ENCODE measurements at regions not wholly inside any gene's neighbourhood (a gene's known extent, or its start where the extent isn't known, plus 50 kb on each side); places are given as distances from the start of the nearest gene placed in this dataset.

DNA sequence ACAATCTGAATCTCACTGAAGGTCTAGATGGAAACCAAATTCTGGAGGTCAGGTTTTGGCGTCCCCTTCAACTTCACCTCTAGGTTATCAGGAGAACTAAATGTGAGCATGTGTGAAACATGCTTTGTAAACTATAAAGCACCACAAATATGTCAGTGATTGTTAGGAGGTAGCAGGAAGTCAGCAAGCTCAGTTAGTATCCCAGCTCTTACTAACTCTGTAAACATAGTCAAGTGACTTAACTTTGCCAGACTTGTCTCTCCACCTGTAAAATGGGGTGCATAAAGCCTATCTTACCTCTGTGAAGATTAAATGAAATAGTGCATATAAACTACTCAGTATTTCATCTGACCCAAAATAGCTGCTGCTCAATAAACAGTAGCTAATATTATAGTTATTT, 121.5 kb downstream of the INSIG2 start:
- peaks cover 4 to 9% of the 10 kb centered on the region in 2 experiments for H3K27me3 ChIP-seq (ENCODE audit: control insufficient read depth in 1 of 2, insufficient read depth in 1 of 2, low read length in 2 of 2)
- no peak overlapping the region for H3K4ac ChIP-seq (ENCODE audit: low read depth in 1 of 2, low read length in 2 of 2)
- no peak overlapping the region for H2BK12ac ChIP-seq (ENCODE audit: low read length in 2 of 2)
- no peak overlapping the region for H2BK5ac ChIP-seq (ENCODE audit: low read depth, low read length, poor library complexity, severe bottlenecking)
- H4K8ac ChIP-seq (ENCODE audit: low read length) = no peak overlapping the region
- H3K4me1 ChIP-seq (ENCODE audit: control insufficient read depth, insufficient read depth, low read depth, low read length) = no peaks in the 10 kb centered on the region
- no peak overlapping the region for H2AFZ ChIP-seq (ENCODE audit: low read depth, low read length)
- H3K9ac ChIP-seq (ENCODE audit: low read length) = no peak overlapping the region
- no peak overlapping the region for H3K23ac ChIP-seq (ENCODE audit: low read length in 2 of 2)
- H3K4me3 ChIP-seq (ENCODE audit: insufficient read depth in 1 of 2, low read depth in 1 of 2, low read length in 2 of 2) = no peak overlapping the region
- no peak overlapping the region for H3K4me2 ChIP-seq (ENCODE audit: low read length, poor library complexity, severe bottlenecking)
- DNase-seq = no peak
- H3K9me3 ChIP-seq (ENCODE audit: control insufficient read depth, low read length) = no peaks in the 10 kb centered on the region
- H3K14ac ChIP-seq (ENCODE audit: low read length in 2 of 2) = no peak overlapping the region
- H4K91ac ChIP-seq (ENCODE audit: low read length) = no peak overlapping the region
- no peak overlapping the region for H3K27ac ChIP-seq (ENCODE audit: low read length, poor library complexity, severe bottlenecking)
- no peaks in the 10 kb centered on the region for H3K79me1 ChIP-seq (replicated peaks; ENCODE audit: low read length, poor library complexity, severe bottlenecking)
- no peak overlapping the region for H3K18ac ChIP-seq (ENCODE audit: low read depth in 1 of 2, low read length in 2 of 2)
- WGBS = no CpG with 5 or more reads among the region's 1 CpG
- H3K36me3 ChIP-seq (ENCODE audit: control insufficient read depth in 1 of 2, insufficient read depth in 2 of 2, low read depth in 1 of 2, low read length in 2 of 2) = no peaks in the 10 kb centered on the region
- H2AK5ac ChIP-seq (ENCODE audit: low read length, severe bottlenecking) = no peak overlapping the region
- H2BK120ac ChIP-seq (ENCODE audit: low read depth, low read length) = no peak overlapping the region
- H2BK15ac ChIP-seq (ENCODE audit: low read depth, poor library complexity, severe bottlenecking) = no peak overlapping the region

DNA sequence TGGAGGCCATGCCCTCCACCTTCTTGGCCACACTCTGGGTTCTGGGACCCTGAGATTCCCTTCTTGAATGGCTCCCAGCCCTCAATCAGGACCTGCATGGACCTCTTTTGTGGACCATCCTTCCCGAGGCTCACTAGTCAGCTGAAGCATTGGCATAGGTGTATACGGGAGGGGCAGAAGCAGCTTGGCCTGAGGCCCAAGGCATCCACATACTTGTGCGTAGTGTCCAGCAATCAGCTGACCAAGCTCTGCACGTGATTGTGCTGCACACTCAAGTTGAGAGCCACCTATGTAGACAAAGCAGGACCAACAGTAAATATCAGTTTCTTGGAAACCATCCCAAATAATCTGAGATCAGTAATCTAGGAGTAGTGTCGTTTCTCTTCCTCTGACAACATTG, 119.6 kb downstream of the INSIG2 start:
- 69% methylated on average over 5 of the region's 5 CpGs for WGBS
- no peak overlapping the region for H4K8ac ChIP-seq (ENCODE audit: low read length)
- no peak overlapping the region for H2AFZ ChIP-seq (ENCODE audit: low read depth, low read length)
- no peak overlapping the region for H3K4me3 ChIP-seq (ENCODE audit: insufficient read depth in 1 of 2, low read depth in 1 of 2, low read length in 2 of 2)
- H3K4me1 ChIP-seq (ENCODE audit: control insufficient read depth, insufficient read depth, low read depth, low read length) = no peaks in the 10 kb centered on the region
- H2BK15ac ChIP-seq (ENCODE audit: low read depth, poor library complexity, severe bottlenecking) = no peak overlapping the region
- no peak overlapping the region for H3K18ac ChIP-seq (ENCODE audit: low read depth in 1 of 2, low read length in 2 of 2)
- H4K91ac ChIP-seq (ENCODE audit: low read length) = peak overlapping the region; percentile 3
- no peak overlapping the region for H3K27ac ChIP-seq (ENCODE audit: low read length, poor library complexity, severe bottlenecking)
- no peak overlapping the region for H2BK12ac ChIP-seq (ENCODE audit: low read length in 2 of 2)
- no peaks in the 10 kb centered on the region for H3K79me1 ChIP-seq (replicated peaks; ENCODE audit: low read length, poor library complexity, severe bottlenecking)
- no peaks in the 10 kb centered on the region for H3K9me3 ChIP-seq (ENCODE audit: control insufficient read depth, low read length)
- H3K9ac ChIP-seq (ENCODE audit: low read length) = no peak overlapping the region
- H2AK5ac ChIP-seq (ENCODE audit: low read length, severe bottlenecking) = no peak overlapping the region
- H3K36me3 ChIP-seq (ENCODE audit: control insufficient read depth in 1 of 2, insufficient read depth in 2 of 2, low read depth in 1 of 2, low read length in 2 of 2) = no peaks in the 10 kb centered on the region
- no peak for DNase-seq
- H2BK5ac ChIP-seq (ENCODE audit: low read depth, low read length, poor library complexity, severe bottlenecking) = no peak overlapping the region
- no peak overlapping the region for H3K4me2 ChIP-seq (ENCODE audit: low read length, poor library complexity, severe bottlenecking)
- no peak overlapping the region for H3K14ac ChIP-seq (ENCODE audit: low read length in 2 of 2)
- H3K27me3 ChIP-seq (ENCODE audit: control insufficient read depth in 1 of 2, insufficient read depth in 1 of 2, low read length in 2 of 2) = peaks cover 9 to 18% of the 10 kb centered on the region in 2 experiments
- H2BK120ac ChIP-seq (ENCODE audit: low read depth, low read length) = no peak overlapping the region
- no peak overlapping the region for H3K4ac ChIP-seq (ENCODE audit: low read depth in 1 of 2, low read length in 2 of 2)
- H3K23ac ChIP-seq (ENCODE audit: low read length in 2 of 2) = no peak overlapping the region

DNA sequence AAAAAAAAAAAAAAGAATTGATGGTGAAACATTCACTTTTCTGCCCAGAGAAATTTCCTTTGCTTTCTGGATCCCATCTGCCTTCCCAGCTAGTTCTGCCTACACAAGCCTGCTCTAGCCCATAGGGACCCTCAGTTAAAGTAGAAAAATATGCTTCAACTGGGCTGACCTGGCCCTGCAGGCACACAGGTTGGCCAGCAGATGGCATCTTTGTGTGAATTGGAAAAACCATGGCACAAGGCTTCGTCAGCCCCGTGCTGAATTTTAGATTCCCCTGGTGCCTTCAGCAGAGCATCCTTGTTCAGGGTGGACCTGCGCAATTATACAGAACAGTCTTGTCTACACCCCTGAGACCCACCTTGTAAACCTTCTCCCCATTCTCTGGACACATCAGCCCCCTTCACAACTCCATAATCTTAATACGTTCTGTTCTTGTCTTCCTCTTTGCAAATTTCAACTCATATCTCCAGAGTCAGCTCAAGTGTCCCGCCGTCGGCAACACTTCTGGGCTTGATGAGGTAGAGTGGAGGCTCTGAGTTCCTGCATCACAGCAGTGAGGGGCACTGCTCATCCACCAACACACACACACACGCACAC, 114.5 kb downstream of the INSIG2 start:
- no peak overlapping the region for H3K23ac ChIP-seq (ENCODE audit: low read length in 2 of 2)
- DNase-seq = peak; percentile 43
- peaks cover 8 to 28% of the 10 kb centered on the region in 2 experiments for H3K27me3 ChIP-seq (ENCODE audit: control insufficient read depth in 1 of 2, insufficient read depth in 1 of 2, low read length in 2 of 2)
- WGBS = 59% methylated on average over 8 of the region's 8 CpGs
- H3K18ac ChIP-seq (ENCODE audit: low read depth in 1 of 2, low read length in 2 of 2) = no peak overlapping the region
- no peak overlapping the region for H3K4ac ChIP-seq (ENCODE audit: low read depth in 1 of 2, low read length in 2 of 2)
- no peak overlapping the region for H2BK12ac ChIP-seq (ENCODE audit: low read length in 2 of 2)
- H3K4me3 ChIP-seq (ENCODE audit: insufficient read depth in 1 of 2, low read depth in 1 of 2, low read length in 2 of 2) = no peak overlapping the region
- H3K4me2 ChIP-seq (ENCODE audit: low read length, poor library complexity, severe bottlenecking) = no peak overlapping the region
- no peak overlapping the region for H2AK5ac ChIP-seq (ENCODE audit: low read length, severe bottlenecking)
- no peak overlapping the region for H3K27ac ChIP-seq (ENCODE audit: low read length, poor library complexity, severe bottlenecking)
- no peaks in the 10 kb centered on the region for H3K36me3 ChIP-seq (ENCODE audit: control insufficient read depth in 1 of 2, insufficient read depth in 2 of 2, low read depth in 1 of 2, low read length in 2 of 2)
- H3K4me1 ChIP-seq (ENCODE audit: control insufficient read depth, insufficient read depth, low read depth, low read length) = no peaks in the 10 kb centered on the region
- H3K79me1 ChIP-seq (replicated peaks; ENCODE audit: low read length, poor library complexity, severe bottlenecking) = no peaks in the 10 kb centered on the region
- no peak overlapping the region for H3K14ac ChIP-seq (ENCODE audit: low read length in 2 of 2)
- no peak overlapping the region for H4K8ac ChIP-seq (ENCODE audit: low read length)
- no peak overlapping the region for H2BK120ac ChIP-seq (ENCODE audit: low read depth, low read length)
- no peak overlapping the region for H4K91ac ChIP-seq (ENCODE audit: low read length)
- no peak overlapping the region for H3K9ac ChIP-seq (ENCODE audit: low read length)
- H2BK5ac ChIP-seq (ENCODE audit: low read depth, low read length, poor library complexity, severe bottlenecking) = no peak overlapping the region
- no peak overlapping the region for H2AFZ ChIP-seq (ENCODE audit: low read depth, low read length)
- H2BK15ac ChIP-seq (ENCODE audit: low read depth, poor library complexity, severe bottlenecking) = no peak overlapping the region
- no peaks in the 10 kb centered on the region for H3K9me3 ChIP-seq (ENCODE audit: control insufficient read depth, low read length)

DNA sequence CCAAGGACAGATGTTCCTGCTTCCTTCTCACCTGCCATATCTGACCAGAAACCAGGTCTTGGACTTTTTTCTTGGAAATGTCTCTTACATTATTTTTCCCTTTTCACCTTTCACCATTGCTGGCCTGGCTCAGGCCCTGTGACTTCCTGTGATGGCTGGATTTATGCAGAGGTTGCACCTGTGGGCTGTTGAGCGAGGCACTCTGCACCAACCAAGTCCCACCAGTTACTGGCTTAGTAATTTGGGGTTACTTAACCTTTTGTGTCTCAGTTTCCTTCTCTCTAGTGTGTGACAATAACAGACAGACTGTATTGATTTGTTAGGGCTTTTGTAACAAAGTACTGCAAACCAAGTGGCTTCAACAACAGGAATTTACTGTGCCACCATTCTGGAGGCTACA, 110.0 kb downstream of the INSIG2 start:
- H3K9me3 ChIP-seq (ENCODE audit: control insufficient read depth, low read length) = no peaks in the 10 kb centered on the region
- no peak overlapping the region for H2BK5ac ChIP-seq (ENCODE audit: low read depth, low read length, poor library complexity, severe bottlenecking)
- no peak overlapping the region for H3K23ac ChIP-seq (ENCODE audit: low read length in 2 of 2)
- H2AK5ac ChIP-seq (ENCODE audit: low read length, severe bottlenecking) = no peak overlapping the region
- no peak overlapping the region for H3K18ac ChIP-seq (ENCODE audit: low read depth in 1 of 2, low read length in 2 of 2)
- H3K4ac ChIP-seq (ENCODE audit: low read depth in 1 of 2, low read length in 2 of 2) = no peak overlapping the region
- peaks cover 5 to 12% of the 10 kb centered on the region in 2 experiments for H3K27me3 ChIP-seq (ENCODE audit: control insufficient read depth in 1 of 2, insufficient read depth in 1 of 2, low read length in 2 of 2)
- no peak overlapping the region for H3K14ac ChIP-seq (ENCODE audit: low read length in 2 of 2)
- H3K79me1 ChIP-seq (replicated peaks; ENCODE audit: low read length, poor library complexity, severe bottlenecking) = no peaks in the 10 kb centered on the region
- H3K4me2 ChIP-seq (ENCODE audit: low read length, poor library complexity, severe bottlenecking) = no peak overlapping the region
- no peak for DNase-seq
- WGBS = 100% methylated on average over 1 of the region's 1 CpG
- no peak overlapping the region for H2BK15ac ChIP-seq (ENCODE audit: low read depth, poor library complexity, severe bottlenecking)
- no peaks in the 10 kb centered on the region for H3K4me1 ChIP-seq (ENCODE audit: control insufficient read depth, insufficient read depth, low read depth, low read length)
- H3K9ac ChIP-seq (ENCODE audit: low read length) = no peak overlapping the region
- H2BK120ac ChIP-seq (ENCODE audit: low read depth, low read length) = no peak overlapping the region
- H3K36me3 ChIP-seq (ENCODE audit: control insufficient read depth in 1 of 2, insufficient read depth in 2 of 2, low read depth in 1 of 2, low read length in 2 of 2) = no peaks in the 10 kb centered on the region
- H3K27ac ChIP-seq (ENCODE audit: low read length, poor library complexity, severe bottlenecking) = no peak overlapping the region
- no peak overlapping the region for H2BK12ac ChIP-seq (ENCODE audit: low read length in 2 of 2)
- H3K4me3 ChIP-seq (ENCODE audit: insufficient read depth in 1 of 2, low read depth in 1 of 2, low read length in 2 of 2) = no peak overlapping the region
- H4K91ac ChIP-seq (ENCODE audit: low read length) = no peak overlapping the region
- H4K8ac ChIP-seq (ENCODE audit: low read length) = no peak overlapping the region
- no peak overlapping the region for H2AFZ ChIP-seq (ENCODE audit: low read depth, low read length)
